GM13976 (cell line): ENCODE measurements at regions not wholly inside any gene's neighbourhood (a gene's known extent, or its start where the extent isn't known, plus 50 kb on each side); places are given as distances from the start of the nearest gene placed in this dataset.

Source experiments
- DNase-seq: peaks from one replicate; pipeline ENCODE4 v3.0.0; 2012; ENCODE audit warnings: low spot score
- CTCF ChIP-seq: IDR thresholded peaks from 2 replicates; pipeline ENCODE4 v1.5.1; 2012; ENCODE audit warnings: borderline replicate concordance, mild to moderate bottlenecking; ENCODE audit not compliant: insufficient read depth; ENCODE audit errors: extremely low read depth, missing control alignments, control extremely low read depth
- in situ Hi-C: fragments of 300-500 bp; cut with MboI; formaldehyde crosslinking; loops from one replicate; pipeline ENCODE4 v1.12.0; 2022; ENCODE audit warnings: low sequenced_read_pairs, mixed read lengths, inconsistent platforms; ENCODE audit not compliant: unreplicated experiment

GRCh38 chr10:121148921-121149320 is 297.8 kb downstream of the WDR11 start:
- in situ Hi-C loops = no loop called here
- no peak for TF ChIP-seq CTCF

GRCh38 chr10:121152033-121152432 is 300.9 kb downstream of the WDR11 start:
- no peak for TF ChIP-seq CTCF
- DNase-seq = no peak
- in situ Hi-C loops = no loop called here

More at GRCh38 chr10:121148921-121149320, 297.8 kb downstream of the WDR11 start:
- DNase-seq = no peak

- no peak for TF ChIP-seq CTCF
- in situ Hi-C loops = no loop called here
- DNase-seq = no peak
Measured at GRCh38 chr10:121152935-121153334, 301.8 kb downstream of the WDR11 start.

- TF ChIP-seq CTCF = no peak
- in situ Hi-C loops = no loop called here
- no peak for DNase-seq
Measured at GRCh38 chr10:121154310-121154709, 303.1 kb downstream of the WDR11 start.

GRCh38 chr10:121154846-121155245 is 303.7 kb downstream of the WDR11 start:
- no peak for TF ChIP-seq CTCF
- in situ Hi-C loops = no loop called here
- DNase-seq = no peak

GRCh38 chr10:121155742-121156474 is 304.7 kb downstream of the WDR11 start:
- DNase-seq = no peak
- in situ Hi-C loops = no loop called here
- TF ChIP-seq CTCF = no peak
